ENCODE measurements at regions not wholly inside any gene's neighbourhood (a gene's known extent, or its start where the extent isn't known, plus 50 kb on each side); places are given as distances from the start of the nearest gene placed in this dataset.

- in situ Hi-C loops (cut with HindIII; ENCODE audit: low sequenced_read_pairs): no loop called here
- DNase-seq (ENCODE audit: low read depth): no peak
- H3K4me3 ChIP-seq (ENCODE audit: low read depth, low read length): no peak overlapping the region
- TF ChIP-seq, protein P1, sequence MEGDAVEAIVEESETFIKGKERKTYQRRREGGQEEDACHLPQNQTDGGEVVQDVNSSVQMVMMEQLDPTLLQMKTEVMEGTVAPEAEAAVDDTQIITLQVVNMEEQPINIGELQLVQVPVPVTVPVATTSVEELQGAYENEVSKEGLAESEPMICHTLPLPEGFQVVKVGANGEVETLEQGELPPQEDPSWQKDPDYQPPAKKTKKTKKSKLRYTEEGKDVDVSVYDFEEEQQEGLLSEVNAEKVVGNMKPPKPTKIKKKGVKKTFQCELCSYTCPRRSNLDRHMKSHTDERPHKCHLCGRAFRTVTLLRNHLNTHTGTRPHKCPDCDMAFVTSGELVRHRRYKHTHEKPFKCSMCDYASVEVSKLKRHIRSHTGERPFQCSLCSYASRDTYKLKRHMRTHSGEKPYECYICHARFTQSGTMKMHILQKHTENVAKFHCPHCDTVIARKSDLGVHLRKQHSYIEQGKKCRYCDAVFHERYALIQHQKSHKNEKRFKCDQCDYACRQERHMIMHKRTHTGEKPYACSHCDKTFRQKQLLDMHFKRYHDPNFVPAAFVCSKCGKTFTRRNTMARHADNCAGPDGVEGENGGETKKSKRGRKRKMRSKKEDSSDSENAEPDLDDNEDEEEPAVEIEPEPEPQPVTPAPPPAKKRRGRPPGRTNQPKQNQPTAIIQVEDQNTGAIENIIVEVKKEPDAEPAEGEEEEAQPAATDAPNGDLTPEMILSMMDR (IDR thresholded peaks at IDR 0.05; ENCODE audit: low read depth, low read length, missing control alignments): no peak
Measured at GRCh38 chr16:17994027-17994426, 342.5 kb downstream of the NPIPA8 start.

DNA sequence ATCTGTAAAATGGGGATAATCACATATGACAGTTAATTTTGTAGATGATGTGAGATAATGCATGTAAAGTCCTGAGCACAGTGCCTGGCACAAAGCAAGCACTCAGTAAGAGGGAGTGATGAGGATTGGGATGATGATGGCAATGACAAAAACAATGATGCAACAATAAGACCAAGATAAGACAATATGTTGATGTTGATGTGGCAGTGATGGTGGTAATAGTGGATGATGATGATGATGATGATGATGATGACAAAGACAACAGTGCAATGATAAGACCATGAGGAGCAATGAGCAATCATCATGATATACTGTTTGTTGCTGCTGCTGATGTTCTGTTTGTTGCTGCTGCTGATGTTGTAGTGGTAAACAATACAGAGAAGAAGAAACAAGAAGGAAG lies 344.1 kb downstream of the NPIPA8 start:
- no peak for DNase-seq (ENCODE audit: low read depth)
- no peak overlapping the region for H3K4me3 ChIP-seq (ENCODE audit: low read depth, low read length)
- in situ Hi-C loops (cut with HindIII; ENCODE audit: low sequenced_read_pairs): no loop called here
- TF ChIP-seq, protein P1 (IDR thresholded peaks at IDR 0.05; ENCODE audit: low read depth, low read length, missing control alignments): no peak

GRCh38 chr16:17989255-17989654 lies 347.3 kb downstream of the NPIPA8 start:
- no peak for DNase-seq (ENCODE audit: low read depth)
- in situ Hi-C loops (cut with HindIII; ENCODE audit: low sequenced_read_pairs): no loop called here
- H3K4me3 ChIP-seq (ENCODE audit: low read depth, low read length): no peak overlapping the region
- TF ChIP-seq, protein P1 (IDR thresholded peaks at IDR 0.05; ENCODE audit: low read depth, low read length, missing control alignments): no peak

- in situ Hi-C loops (cut with HindIII; ENCODE audit: low sequenced_read_pairs): no loop called here
- DNase-seq (ENCODE audit: low read depth): no peak
- no peak overlapping the region for H3K4me3 ChIP-seq (ENCODE audit: low read depth, low read length)
- TF ChIP-seq, protein P1 (IDR thresholded peaks at IDR 0.05; ENCODE audit: low read depth, low read length, missing control alignments): no peak
Measured at GRCh38 chr16:17988839-17989238, 347.7 kb downstream of the NPIPA8 start.

DNA sequence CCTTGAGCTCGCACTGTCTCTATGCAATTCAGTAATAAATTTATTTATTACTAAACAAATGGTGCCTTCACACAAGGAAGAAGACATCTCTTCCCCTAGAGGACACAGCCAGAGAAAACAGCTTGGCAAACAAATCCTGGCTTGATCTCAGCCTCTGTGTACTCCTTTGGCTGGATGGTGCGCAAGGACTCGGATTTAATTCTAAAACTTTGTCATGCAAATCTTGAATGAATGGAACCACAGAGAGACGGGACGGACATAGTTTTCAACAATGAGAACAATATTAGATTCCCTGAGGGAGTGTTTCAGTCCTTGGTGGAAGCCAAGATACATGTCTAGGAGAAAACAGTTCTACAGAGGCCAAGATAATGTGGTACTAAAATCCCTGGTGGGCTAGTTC lies 349.5 kb downstream of the NPIPA8 start:
- TF ChIP-seq, protein P1 (IDR thresholded peaks at IDR 0.05; ENCODE audit: low read depth, low read length, missing control alignments): no peak
- H3K4me3 ChIP-seq (ENCODE audit: low read depth, low read length): no peak overlapping the region
- in situ Hi-C loops (cut with HindIII; ENCODE audit: low sequenced_read_pairs): no loop called here
- DNase-seq (ENCODE audit: low read depth): no peak

GRCh38 chr16:17984810-17985209 lies 351.7 kb downstream of the NPIPA8 start:
- H3K4me3 ChIP-seq (ENCODE audit: low read depth, low read length): no peak overlapping the region
- in situ Hi-C loops (cut with HindIII; ENCODE audit: low sequenced_read_pairs): no loop called here
- no peak for DNase-seq (ENCODE audit: low read depth)
- TF ChIP-seq, protein P1 (IDR thresholded peaks at IDR 0.05; ENCODE audit: low read depth, low read length, missing control alignments): no peak

All from astrocyte of the cerebellum (primary cell).